Cardiac septum (tissue), 1 donor: ENCODE measurements at regions not wholly inside any gene's neighbourhood (a gene's known extent, or its start where the extent isn't known, plus 50 kb on each side); places are given as distances from the start of the nearest gene placed in this dataset.

Source experiments
- DNase-seq: peaks from one replicate; pipeline ENCODE4 v3.0.0-alpha.2; 2020; ENCODE audit warnings: low spot score
- intact Hi-C: fragments of 100-400 bp; cut with DNase I; formaldehyde crosslinking; loops from one replicate; pipeline ENCODE4 v1.14.0; 2022
- donor health status: DM: no; HTN: no; CAD: no.

- no peak for DNase-seq
- intact Hi-C loops = no loop called here
Observed at GRCh38 chr2:212659441-212659840, 120.8 kb upstream of the ERBB4 start.

- intact Hi-C loops = no loop called here
- DNase-seq = no peak
Observed at GRCh38 chr2:212649646-212650045, 111.0 kb upstream of the ERBB4 start.

GRCh38 chr2:212646698-212647366, 108.2 kb upstream of the ERBB4 start:
- intact Hi-C loops = no loop called here

GRCh38 chr2:212644195-212644837, 105.7 kb upstream of the ERBB4 start:
- DNase-seq = no peak
- intact Hi-C loops = no loop called here

More at GRCh38 chr2:212646698-212647366, 108.2 kb upstream of the ERBB4 start:
- no peak for DNase-seq

- DNase-seq = no peak
- intact Hi-C loops = no loop called here
Observed at GRCh38 chr2:212640428-212640827, 101.8 kb upstream of the ERBB4 start.

GRCh38 chr2:212638694-212639093, 100.1 kb upstream of the ERBB4 start:
- DNase-seq = no peak
- intact Hi-C loops = no loop called here

- no peak for DNase-seq
- intact Hi-C loops = no loop called here
Observed at GRCh38 chr2:212628586-212628985, 90.0 kb upstream of the ERBB4 start.

- intact Hi-C loops = no loop called here
- no peak for DNase-seq
Observed at GRCh38 chr2:212626371-212626918, 87.8 kb upstream of the ERBB4 start.

GRCh38 chr2:212619954-212620353, 81.4 kb upstream of the ERBB4 start:
- intact Hi-C loops = no loop called here

GRCh38 chr2:212618636-212619035, 80.0 kb upstream of the ERBB4 start:
- intact Hi-C loops = no loop called here

More at GRCh38 chr2:212619954-212620353, 81.4 kb upstream of the ERBB4 start:
- DNase-seq = no peak

GRCh38 chr2:212610872-212611425, 72.3 kb upstream of the ERBB4 start:
- DNase-seq = no peak
- intact Hi-C loops = no loop called here

More at GRCh38 chr2:212618636-212619035, 80.0 kb upstream of the ERBB4 start:
- no peak for DNase-seq

GRCh38 chr2:212609479-212609878, 70.9 kb upstream of the ERBB4 start:
- DNase-seq = no peak
- intact Hi-C loops = no loop called here

GRCh38 chr2:212607080-212607479, 68.5 kb upstream of the ERBB4 start:
- intact Hi-C loops = no loop called here
- DNase-seq = no peak

GRCh38 chr2:212606232-212606631, 67.6 kb upstream of the ERBB4 start:
- intact Hi-C loops = no loop called here
- no peak for DNase-seq

- intact Hi-C loops = no loop called here
- no peak for DNase-seq
Observed at GRCh38 chr2:212596688-212597087, 58.1 kb upstream of the ERBB4 start.

GRCh38 chr2:212596276-212596675, 57.7 kb upstream of the ERBB4 start:
- intact Hi-C loops = no loop called here
- no peak for DNase-seq

GRCh38 chr2:212595036-212595654, 56.5 kb upstream of the ERBB4 start:
- no peak for DNase-seq
- intact Hi-C loops = no loop called here

- DNase-seq = no peak
- intact Hi-C loops = no loop called here
Observed at GRCh38 chr2:212592695-212593094, 54.1 kb upstream of the ERBB4 start.
